NCI-H82 (cell line): ENCODE measurements at regions not wholly inside any gene's neighbourhood (a gene's known extent, or its start where the extent isn't known, plus 50 kb on each side); places are given as distances from the start of the nearest gene placed in this dataset.
"Not testable (repeated sequence)": the region's sequence is repeated elsewhere in the genome, so short reads cannot be mapped to it uniquely, and the experiment has no call there.

Experiments
- DNase-seq: peaks from one replicate; lab custom pipeline; 2025; lab: John Stamatoyannopoulos, UW

- no peak for DNase-seq
Measured at GRCh38 chr7:68707958-68708357, 890.3 kb upstream of the AUTS2 start.

- DNase-seq, result peak; percentile 26
Measured at GRCh38 chr7:68712956-68713495, 885.2 kb upstream of the AUTS2 start.

GRCh38 chr7:68714135-68714534 is 884.1 kb upstream of the AUTS2 start:
- DNase-seq, result not testable (repeated sequence)

GRCh38 chr7:68715907-68716306 is 882.4 kb upstream of the AUTS2 start:
- DNase-seq, result no peak

DNA sequence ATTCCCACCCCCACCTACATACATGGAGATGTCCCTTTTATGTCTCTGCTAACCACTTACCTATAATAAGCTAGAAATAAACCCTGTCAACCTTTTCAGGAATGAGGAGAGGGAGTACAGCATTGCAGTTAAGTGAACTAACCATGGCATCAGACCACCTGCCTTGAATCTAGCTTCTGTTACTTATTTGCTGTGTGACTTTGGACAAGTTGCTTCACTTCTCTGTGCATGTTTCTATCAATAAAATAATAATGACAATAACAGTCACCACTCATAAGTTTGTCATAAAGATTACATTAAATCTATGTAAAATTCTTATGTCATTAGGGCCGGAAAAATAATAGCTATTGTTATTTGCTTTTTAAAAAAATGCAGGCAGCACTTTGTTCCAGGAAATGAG is 881.1 kb upstream of the AUTS2 start:
- no peak for DNase-seq

DNA sequence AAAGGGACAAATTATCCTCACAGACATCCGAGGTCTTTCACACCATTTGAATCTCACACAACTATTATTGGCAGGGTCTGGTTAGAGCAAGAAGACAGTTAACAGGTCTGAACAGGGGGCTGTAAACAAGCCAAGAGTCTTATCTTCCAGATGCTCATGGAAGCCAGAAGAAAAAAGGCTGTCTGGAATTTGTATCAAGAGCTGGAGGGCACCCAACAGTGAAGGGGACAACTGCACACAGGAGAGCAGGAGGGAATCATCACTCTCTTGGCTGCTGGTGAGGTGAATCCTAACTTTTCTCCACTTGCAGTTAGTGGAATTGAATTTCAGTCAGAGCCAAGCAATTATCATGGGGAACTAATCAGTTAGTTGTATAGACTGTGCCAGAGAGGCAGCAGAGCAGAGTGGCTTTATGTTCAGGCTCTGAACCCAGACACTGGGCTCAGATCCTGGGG is 880.2 kb upstream of the AUTS2 start:
- no peak for DNase-seq

- DNase-seq, result no peak
Measured at GRCh38 chr7:68720697-68721096, 877.6 kb upstream of the AUTS2 start.

GRCh38 chr7:68722044-68722443 is 876.2 kb upstream of the AUTS2 start:
- DNase-seq, result no peak

- no peak for DNase-seq
Measured at GRCh38 chr7:68724965-68725364, 873.3 kb upstream of the AUTS2 start.

DNA sequence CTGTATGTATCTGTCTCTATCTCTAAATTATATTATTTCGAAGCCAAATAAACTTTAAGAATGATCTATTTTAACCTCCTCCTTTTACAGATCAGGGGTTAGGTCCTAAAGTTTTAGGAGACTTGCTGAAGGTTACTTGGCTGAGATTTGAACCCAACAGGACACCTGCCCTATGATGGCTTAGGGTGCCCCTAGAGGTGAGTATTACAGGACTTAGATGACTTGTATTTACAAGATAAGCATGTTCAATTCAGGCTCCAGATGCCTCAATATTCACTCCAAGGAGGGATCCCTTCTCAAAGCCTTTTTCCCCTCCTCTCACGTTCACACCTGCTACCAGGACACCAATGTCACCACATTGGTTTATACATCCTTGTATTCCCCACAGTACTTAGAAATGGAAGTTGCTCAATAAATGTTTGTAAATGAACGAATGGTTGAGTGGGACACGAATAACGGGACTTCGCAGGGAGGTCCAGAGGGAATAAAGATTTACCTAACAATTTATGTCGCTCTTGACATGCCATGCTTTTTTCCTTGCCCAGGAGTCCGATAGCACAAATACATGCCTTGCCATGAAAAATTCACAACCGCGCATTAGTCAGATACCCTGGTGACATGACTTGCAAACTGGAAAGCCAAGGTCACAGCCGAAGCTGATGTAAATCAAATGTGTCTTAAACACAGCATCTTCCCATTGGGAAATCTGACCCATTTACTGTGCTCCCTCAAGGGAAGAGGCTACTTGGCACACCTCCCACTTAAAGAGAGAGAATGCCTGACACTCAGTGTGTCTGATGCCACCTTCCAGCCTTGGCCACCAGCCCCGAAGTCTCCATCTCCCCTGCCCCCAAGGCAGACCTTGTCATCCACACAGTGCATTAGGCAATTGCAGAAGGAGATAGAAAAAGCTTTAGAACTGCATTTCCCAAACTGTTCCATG is 872.2 kb upstream of the AUTS2 start:
- peak; percentile 35 for DNase-seq

- DNase-seq, result not testable (repeated sequence)
Measured at GRCh38 chr7:68728720-68729119, 869.6 kb upstream of the AUTS2 start.

DNA sequence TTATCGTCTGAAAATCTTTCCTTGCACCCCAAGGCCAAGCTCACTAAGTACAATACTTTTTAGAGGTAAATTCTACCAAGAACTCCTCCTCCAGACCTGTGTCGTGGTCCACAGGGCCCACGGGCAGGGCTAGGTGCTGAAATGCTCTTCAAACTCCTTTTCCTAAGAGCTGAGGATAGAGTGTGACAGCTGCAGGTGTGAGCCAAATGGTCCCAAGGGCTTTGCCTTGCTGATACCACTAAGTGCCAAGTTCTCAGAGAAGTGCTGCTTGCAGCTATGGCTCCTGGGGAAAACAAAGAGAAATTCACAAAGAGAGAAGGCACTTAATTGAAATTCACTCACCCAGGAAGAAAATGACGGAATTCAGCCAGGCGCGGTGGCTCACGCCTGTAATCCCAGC is 868.9 kb upstream of the AUTS2 start:
- DNase-seq, result peak; percentile 76

DNA sequence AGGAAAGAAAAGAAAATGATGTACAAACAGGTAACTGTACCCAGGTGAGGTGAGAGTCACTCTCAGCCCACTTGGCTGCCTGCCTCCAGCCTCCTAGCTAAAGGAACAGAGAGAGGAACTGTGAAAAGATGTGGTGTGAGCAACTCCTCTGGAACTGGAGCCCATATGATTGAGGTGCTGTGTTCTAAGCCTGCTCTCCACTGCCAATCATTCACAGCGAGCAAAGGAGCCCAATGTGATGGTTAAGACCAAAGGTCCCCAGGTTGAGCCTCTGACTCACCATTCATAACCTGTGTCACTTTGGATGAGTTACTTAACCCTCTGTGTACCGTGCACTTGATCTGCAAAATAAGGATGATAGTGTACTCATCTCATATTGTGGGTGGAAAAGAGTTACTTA is 868.1 kb upstream of the AUTS2 start:
- DNase-seq, result no peak

DNA sequence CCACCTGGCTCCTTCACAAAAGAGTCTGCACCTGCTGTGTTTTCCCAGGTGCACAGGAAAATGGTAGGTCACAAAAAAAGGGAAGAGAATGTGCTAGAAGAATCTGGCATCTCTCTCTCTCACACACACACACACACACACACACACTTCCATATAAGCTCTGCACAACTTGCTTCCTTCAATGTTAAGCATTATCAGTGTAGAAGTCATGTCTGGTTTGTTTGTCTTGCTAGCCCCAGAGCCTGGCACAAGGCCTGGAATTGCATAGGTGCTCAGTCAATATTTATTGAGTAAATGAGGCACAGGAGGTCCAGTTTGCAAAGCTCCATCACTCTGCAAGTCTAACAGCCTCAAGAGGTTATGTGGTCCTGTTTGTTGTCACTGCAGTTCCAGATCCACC is 867.3 kb upstream of the AUTS2 start:
- no peak for DNase-seq

DNA sequence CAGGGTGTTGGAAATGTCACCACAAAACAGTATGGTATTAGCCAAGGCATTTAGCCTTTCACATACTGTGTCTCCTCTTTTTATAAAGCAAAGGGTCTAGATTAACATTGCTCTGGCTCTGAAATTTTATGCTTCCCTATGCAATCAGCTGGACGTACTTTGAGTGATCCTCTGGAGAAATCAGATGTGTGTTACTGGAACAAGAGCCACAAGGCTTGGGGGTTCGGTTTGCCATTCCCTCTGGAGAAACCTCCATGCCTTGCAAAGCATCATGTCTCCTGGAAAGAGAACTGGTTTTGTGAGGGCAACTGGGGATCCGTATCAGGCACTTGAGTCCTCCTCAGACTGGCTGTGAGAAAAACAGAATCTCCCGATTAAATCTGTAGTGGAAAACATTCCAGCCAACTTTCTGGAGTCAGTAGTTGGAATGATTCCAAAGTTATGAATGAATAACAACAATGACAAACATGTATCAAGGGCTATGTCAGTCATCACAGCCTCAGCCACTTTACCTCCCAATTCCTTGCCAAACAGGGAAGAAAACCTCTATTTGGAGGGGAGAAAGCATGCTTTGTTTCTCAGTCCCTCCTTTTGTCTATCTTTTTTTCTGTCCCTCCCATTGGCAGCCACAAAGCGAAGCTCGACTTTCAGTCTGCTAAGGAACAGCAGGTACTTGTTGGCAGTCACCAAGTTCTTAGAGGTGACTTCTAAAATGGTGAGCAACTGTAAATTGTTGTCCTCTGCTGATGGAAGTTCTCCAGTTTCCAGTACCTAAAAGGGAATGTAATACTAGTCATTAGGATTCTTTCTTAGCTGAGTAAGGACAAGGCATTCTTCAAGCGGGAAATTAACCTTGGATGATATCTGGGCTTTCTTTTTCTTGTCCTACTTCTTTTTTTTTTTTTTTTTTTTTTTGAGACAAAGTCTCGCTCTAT is 864.8 kb upstream of the AUTS2 start:
- DNase-seq, result no peak

GRCh38 chr7:68734431-68734830 is 863.8 kb upstream of the AUTS2 start:
- no peak for DNase-seq

GRCh38 chr7:68739306-68739705 is 859.0 kb upstream of the AUTS2 start:
- peak; percentile 62 for DNase-seq

- DNase-seq, result peak; percentile 91
Measured at GRCh38 chr7:68744036-68744435, 854.2 kb upstream of the AUTS2 start.

DNA sequence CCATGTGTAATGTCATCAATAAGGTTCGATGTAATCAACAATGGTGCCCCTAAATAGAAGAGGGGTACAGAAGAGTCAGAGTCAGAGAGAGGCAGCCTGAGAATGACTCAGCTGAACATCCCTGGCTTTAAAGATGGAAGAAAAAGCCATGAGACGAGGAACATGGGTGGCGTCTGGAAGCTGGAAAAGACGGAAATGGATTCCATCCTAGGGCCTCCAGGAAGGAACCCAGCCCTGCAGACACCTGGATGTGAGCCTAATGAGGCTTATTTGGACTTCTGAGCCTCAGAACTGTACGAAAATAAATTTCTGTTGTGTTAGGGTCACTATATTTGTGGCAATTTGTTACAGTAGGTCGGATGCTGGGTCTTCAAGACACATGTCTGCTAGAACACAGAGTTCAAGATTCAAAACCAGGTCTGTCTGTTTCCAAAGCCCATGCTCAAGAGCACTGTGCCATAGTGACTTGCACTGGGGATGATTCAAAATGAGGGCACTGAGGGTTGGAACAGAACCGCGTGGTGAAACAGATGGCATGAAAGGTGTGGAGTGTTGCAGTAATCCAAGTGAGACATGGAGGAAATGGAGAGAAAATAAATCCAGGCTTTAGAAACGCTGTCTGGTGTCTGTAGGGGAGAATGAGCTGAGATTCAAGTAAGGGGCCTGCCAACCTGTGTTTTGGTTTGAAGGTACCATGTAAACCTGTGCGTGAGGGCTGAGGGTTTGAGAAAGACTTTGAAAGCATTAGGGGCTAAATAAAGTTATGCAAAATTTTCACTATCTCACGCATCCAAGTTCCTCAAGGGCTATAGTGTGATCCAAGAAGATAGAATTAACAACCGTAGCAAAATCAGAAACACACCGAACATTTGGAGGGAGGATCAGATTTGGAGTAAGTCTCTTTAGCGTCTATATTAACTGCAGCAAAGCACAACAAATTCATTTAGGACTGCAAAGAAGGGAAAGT is 849.1 kb upstream of the AUTS2 start:
- DNase-seq, result peak; percentile 85

DNA sequence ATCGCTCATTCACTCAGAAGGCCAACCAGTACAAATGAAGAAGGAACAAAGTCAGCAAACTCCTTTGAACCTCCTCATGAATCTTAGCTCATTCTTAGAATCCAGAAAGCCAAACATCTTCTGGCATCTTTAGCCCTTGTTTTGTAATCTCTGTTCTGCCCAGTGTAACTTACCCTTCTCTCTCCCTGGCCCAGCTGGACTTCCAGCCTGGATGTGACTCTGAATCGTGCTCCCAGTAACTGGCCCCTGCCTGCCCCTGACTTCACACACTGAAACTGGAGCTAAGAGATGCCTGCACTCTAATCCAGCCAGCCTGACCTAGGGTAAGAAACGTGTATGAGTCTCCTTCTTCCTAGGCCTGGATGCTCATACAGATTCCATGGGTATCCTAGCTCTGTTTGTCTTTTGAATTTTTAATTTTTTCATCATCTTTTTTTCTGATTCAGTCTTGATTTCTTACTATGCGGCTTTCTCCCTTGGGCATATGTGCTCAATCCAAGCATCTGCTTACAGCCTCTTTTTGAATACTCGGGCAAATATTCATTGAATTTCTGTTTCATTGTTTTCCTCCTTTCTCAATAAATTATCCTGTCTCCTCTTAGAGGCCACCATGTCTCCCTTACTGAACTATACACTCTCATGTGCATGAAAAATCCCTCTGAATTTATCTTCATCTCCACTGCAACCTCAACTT is 845.6 kb upstream of the AUTS2 start:
- DNase-seq, result no peak

DNA sequence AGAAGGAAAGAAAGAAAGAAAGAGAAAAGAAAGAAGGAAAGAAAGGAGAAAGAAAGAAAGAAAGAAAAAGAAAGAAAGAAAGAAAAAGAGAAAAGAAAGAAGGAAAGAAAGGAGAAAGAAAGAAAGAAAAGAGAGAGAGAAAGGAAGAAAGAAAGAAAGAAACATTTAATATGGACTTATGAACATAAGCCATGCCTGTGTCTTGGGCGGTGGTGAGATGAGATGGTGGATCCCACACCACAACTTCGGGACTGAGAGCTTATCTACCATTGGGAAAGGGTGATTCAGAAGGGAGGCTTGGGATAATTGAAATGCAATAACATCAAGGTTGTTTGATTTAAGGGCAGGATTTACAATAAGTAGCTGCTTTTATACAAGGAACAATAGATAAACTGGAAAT is 843.9 kb upstream of the AUTS2 start:
- no peak for DNase-seq
